ENCODE measurements at regions not wholly inside any gene's neighbourhood (a gene's known extent, or its start where the extent isn't known, plus 50 kb on each side); places are given as distances from the start of the nearest gene placed in this dataset.

- ChIA-PET POLR2A (no interaction called here), CTCF (no interaction called here)
- H3K4me3 ChIP-seq (ENCODE audit: low read depth, low read length), result no peak overlapping the region
- no peak for TF ChIP-seq CTCF (IDR thresholded peaks at IDR 0.05; ENCODE audit: insufficient read depth, low read length, missing control alignments)
- peak; percentile 92 for DNase-seq (ENCODE audit: low read depth, low spot score)
Measured at GRCh38 chr2:163266772-163267171, 428.2 kb upstream of the KCNH7 start.

GRCh38 chr2:163265562-163265961 is 427.0 kb upstream of the KCNH7 start:
- CTCF ChIA-PET, result interaction anchor here (0.7 to 0.9 kb wide), 2 partner anchors 73 to 111 kb away, joined by 3 read pairs; no protein-coding TSS in a partner anchor
- no peak for DNase-seq (ENCODE audit: low read depth, low spot score)
- POLR2A ChIA-PET, result no interaction called here
- TF ChIP-seq CTCF (IDR thresholded peaks at IDR 0.05; ENCODE audit: insufficient read depth, low read length, missing control alignments), result no peak
- no peak overlapping the region for H3K4me3 ChIP-seq (ENCODE audit: low read depth, low read length)

- CTCF ChIA-PET, result no interaction called here
- no peak for DNase-seq (ENCODE audit: low read depth, low spot score)
- H3K4me3 ChIP-seq (ENCODE audit: low read depth, low read length), result no peak overlapping the region
- TF ChIP-seq CTCF (IDR thresholded peaks at IDR 0.05; ENCODE audit: insufficient read depth, low read length, missing control alignments), result no peak
- POLR2A ChIA-PET, result no interaction called here
Measured at GRCh38 chr2:163264341-163264740, 425.8 kb upstream of the KCNH7 start.

GRCh38 chr2:163259489-163259888 is 420.9 kb upstream of the KCNH7 start:
- TF ChIP-seq CTCF (IDR thresholded peaks at IDR 0.05; ENCODE audit: insufficient read depth, low read length, missing control alignments), result no peak
- POLR2A ChIA-PET, result no interaction called here
- no peak for DNase-seq (ENCODE audit: low read depth, low spot score)
- CTCF ChIA-PET, result no interaction called here
- no peak overlapping the region for H3K4me3 ChIP-seq (ENCODE audit: low read depth, low read length)

GRCh38 chr2:163255086-163255485 is 416.5 kb upstream of the KCNH7 start:
- ChIA-PET CTCF (no interaction called here), POLR2A (no interaction called here)
- no peak overlapping the region for H3K4me3 ChIP-seq (ENCODE audit: low read depth, low read length)
- no peak for TF ChIP-seq CTCF (IDR thresholded peaks at IDR 0.05; ENCODE audit: insufficient read depth, low read length, missing control alignments)
- DNase-seq (ENCODE audit: low read depth, low spot score), result no peak

GRCh38 chr2:163253621-163254285 is 415.2 kb upstream of the KCNH7 start:
- no peak overlapping the region for H3K4me3 ChIP-seq (ENCODE audit: low read depth, low read length)
- no peak for DNase-seq (ENCODE audit: low read depth, low spot score)
- ChIA-PET CTCF (no interaction called here), POLR2A (no interaction called here)
- no peak for TF ChIP-seq CTCF (IDR thresholded peaks at IDR 0.05; ENCODE audit: insufficient read depth, low read length, missing control alignments)
